HFFc6 (cell line): ENCODE measurements at regions not wholly inside any gene's neighbourhood (a gene's known extent, or its start where the extent isn't known, plus 50 kb on each side); places are given as distances from the start of the nearest gene placed in this dataset.

Source experiments
- DNase-seq: peaks from one replicate; pipeline ENCODE4 v3.0.0-alpha.2; 2018
- H3K27ac Mint-ChIP-seq: 2 replicates; pipeline ENCODE4 v1.8.0; 2020; ENCODE audit warnings: mild to moderate bottlenecking, mixed read lengths
- H3K27me3 Mint-ChIP-seq: 2 replicates; pipeline ENCODE4 v1.8.0; 2021; ENCODE audit warnings: mild to moderate bottlenecking, moderate library complexity, mixed read lengths; ENCODE audit not compliant: insufficient read depth
- H3K36me3 Mint-ChIP-seq: 2 replicates; pipeline ENCODE4 v1.8.0; 2021; ENCODE audit warnings: low read depth, mixed read lengths
- H3K4me1 Mint-ChIP-seq: 2 replicates; pipeline ENCODE4 v1.8.0; 2020; ENCODE audit warnings: low read depth, mixed read lengths
- H3K4me3 Mint-ChIP-seq: 2 replicates; pipeline ENCODE4 v1.8.0; 2020; ENCODE audit warnings: mild to moderate bottlenecking, moderate library complexity, mixed read lengths
- H3K9me3 Mint-ChIP-seq: 2 replicates; pipeline ENCODE4 v1.8.0; 2020; ENCODE audit warnings: mild to moderate bottlenecking, mixed read lengths
- TF ChIP-seq, protein P1 (sequence below): fragments of 200-600 bp; sonication (generic); IDR thresholded peaks from 2 replicates; pipeline ENCODE4 v1.5.0; 2021; ENCODE audit warnings: antibody characterized with exemption, mild to moderate bottlenecking

DNA sequence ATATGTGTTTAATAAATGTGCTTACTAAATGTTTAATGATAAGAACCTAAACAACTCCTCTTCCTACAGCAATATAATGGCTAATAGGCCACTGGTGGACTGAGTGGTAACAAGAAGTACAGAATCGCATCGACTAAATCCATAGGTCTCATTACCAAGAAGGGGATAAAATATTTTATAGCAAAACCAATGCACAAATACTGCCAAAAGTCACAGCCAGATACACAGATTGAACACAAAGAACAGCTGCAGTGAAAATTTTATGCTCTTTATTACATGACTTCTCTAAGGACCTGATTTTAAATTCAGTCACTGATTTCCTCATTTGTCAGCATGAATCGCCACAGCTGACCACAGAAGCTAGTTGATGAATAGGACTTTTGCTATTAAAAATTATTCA lies 285.4 kb downstream of the DHX15 start:
- no peak for DNase-seq
- H3K4me3 Mint-ChIP-seq = no peak overlapping the region
- no peak overlapping the region for H3K27ac Mint-ChIP-seq
- H3K36me3 Mint-ChIP-seq = no peaks in the 10 kb centered on the region
- H3K9me3 Mint-ChIP-seq = no peaks in the 10 kb centered on the region; the same call in 1 of the 2 replicates
- no peaks in the 10 kb centered on the region for H3K27me3 Mint-ChIP-seq
- TF ChIP-seq, protein P1, sequence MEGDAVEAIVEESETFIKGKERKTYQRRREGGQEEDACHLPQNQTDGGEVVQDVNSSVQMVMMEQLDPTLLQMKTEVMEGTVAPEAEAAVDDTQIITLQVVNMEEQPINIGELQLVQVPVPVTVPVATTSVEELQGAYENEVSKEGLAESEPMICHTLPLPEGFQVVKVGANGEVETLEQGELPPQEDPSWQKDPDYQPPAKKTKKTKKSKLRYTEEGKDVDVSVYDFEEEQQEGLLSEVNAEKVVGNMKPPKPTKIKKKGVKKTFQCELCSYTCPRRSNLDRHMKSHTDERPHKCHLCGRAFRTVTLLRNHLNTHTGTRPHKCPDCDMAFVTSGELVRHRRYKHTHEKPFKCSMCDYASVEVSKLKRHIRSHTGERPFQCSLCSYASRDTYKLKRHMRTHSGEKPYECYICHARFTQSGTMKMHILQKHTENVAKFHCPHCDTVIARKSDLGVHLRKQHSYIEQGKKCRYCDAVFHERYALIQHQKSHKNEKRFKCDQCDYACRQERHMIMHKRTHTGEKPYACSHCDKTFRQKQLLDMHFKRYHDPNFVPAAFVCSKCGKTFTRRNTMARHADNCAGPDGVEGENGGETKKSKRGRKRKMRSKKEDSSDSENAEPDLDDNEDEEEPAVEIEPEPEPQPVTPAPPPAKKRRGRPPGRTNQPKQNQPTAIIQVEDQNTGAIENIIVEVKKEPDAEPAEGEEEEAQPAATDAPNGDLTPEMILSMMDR = no peak
- H3K4me1 Mint-ChIP-seq = no peaks in the 10 kb centered on the region

DNA sequence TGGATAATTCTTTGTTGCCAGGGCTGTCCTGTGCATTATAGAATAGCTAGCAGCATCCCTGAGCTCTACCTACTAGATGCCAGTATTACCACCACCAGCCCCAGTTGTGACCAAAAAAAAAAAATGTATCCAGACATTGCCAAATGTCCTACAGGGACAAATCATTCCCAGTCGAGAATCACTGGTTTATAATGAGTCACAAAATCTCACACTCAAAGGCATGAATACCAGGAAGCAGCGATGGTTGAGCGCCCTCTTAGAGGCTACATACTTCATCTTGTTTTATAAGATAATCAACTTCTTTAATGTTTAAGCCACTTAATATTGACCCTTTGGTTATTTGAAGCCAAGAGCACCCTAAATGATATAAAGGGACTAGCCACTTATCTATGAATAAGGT lies 297.3 kb downstream of the DHX15 start:
- no peak overlapping the region for H3K27ac Mint-ChIP-seq
- no peaks in the 10 kb centered on the region for H3K4me1 Mint-ChIP-seq
- H3K4me3 Mint-ChIP-seq = no peak overlapping the region
- DNase-seq = no peak
- TF ChIP-seq, protein P1 = no peak
- peaks cover 26% of the 10 kb centered on the region for H3K9me3 Mint-ChIP-seq
- no peaks in the 10 kb centered on the region for H3K27me3 Mint-ChIP-seq
- no peaks in the 10 kb centered on the region for H3K36me3 Mint-ChIP-seq

DNA sequence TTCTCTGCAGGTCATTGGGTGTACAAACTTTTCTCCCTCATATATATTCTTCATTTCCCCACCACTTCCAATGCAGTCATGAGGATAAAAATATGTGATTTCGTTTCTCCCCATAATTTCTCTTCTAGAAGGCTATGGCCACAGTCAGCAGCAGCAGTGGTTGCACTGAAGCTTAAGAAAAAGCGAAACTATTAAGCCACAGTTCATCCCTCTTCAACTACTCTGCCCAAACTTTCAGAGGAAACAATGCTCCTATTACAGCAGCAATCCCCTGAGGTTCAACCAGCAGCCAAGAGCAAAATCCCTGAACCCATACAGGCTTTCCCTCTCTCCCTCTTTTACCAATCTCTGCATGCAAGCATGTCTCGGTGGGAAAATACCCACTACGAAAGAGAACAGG lies 298.6 kb downstream of the DHX15 start:
- H3K36me3 Mint-ChIP-seq = no peaks in the 10 kb centered on the region
- H3K4me1 Mint-ChIP-seq = no peaks in the 10 kb centered on the region
- peaks cover 34% of the 10 kb centered on the region for H3K9me3 Mint-ChIP-seq
- no peak for DNase-seq
- TF ChIP-seq, protein P1 = no peak
- no peak overlapping the region for H3K27ac Mint-ChIP-seq
- H3K27me3 Mint-ChIP-seq = no peaks in the 10 kb centered on the region
- H3K4me3 Mint-ChIP-seq = no peak overlapping the region

DNA sequence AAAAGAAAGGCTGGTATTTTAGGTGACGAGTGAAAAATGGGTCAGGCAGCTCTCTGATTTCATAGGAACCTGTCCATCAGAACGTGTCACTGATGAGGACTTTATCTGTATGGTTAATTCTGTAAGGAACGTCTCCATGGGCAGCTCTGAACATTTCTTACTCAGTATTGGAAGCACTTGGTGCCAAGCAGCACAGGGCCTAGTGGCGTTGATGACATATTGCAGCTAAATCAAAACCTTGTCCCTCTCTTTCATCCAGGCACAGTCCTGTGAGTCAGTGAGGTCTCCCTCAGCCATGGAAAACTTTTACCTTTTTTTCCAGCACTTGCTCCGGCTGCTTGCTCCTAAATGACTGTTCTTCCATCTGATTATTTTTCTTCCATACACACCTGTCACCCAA lies 301.9 kb downstream of the DHX15 start:
- H3K36me3 Mint-ChIP-seq = no peaks in the 10 kb centered on the region
- H3K27ac Mint-ChIP-seq = no peak overlapping the region
- H3K27me3 Mint-ChIP-seq = no peaks in the 10 kb centered on the region; the same call in none of the 2 replicates
- peaks cover 36% of the 10 kb centered on the region for H3K9me3 Mint-ChIP-seq
- H3K4me3 Mint-ChIP-seq = no peak overlapping the region
- no peaks in the 10 kb centered on the region for H3K4me1 Mint-ChIP-seq
- TF ChIP-seq, protein P1 = no peak
- no peak for DNase-seq

DNA sequence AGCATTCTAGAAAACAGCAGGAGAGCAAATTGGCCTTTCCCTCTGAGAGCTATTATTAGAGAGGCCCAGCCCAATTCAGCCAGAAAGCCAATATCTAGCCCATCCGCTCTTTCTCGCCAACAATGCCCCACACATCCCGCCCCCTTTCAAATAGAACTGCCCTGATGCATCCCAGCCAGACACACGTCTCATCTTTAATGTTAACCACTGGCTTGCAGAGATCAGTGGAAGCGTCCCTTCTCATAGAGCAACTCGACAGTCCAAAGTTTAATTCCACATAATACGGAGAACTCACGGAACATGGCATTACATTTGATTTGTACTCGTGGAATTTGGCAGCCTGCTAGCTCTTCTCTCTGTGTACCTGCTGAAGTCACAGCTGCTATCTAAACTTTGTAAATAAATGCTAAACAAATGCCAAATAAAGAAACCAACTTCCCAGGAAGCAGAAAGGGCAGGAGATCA lies 304.4 kb downstream of the DHX15 start:
- no peak overlapping the region for H3K4me3 Mint-ChIP-seq
- no peak for DNase-seq
- H3K27ac Mint-ChIP-seq = no peak overlapping the region
- H3K36me3 Mint-ChIP-seq = no peaks in the 10 kb centered on the region
- peaks cover 29% of the 10 kb centered on the region for H3K9me3 Mint-ChIP-seq
- no peaks in the 10 kb centered on the region; the same call in none of the 2 replicates for H3K27me3 Mint-ChIP-seq
- no peaks in the 10 kb centered on the region for H3K4me1 Mint-ChIP-seq
- TF ChIP-seq, protein P1 = no peak

DNA sequence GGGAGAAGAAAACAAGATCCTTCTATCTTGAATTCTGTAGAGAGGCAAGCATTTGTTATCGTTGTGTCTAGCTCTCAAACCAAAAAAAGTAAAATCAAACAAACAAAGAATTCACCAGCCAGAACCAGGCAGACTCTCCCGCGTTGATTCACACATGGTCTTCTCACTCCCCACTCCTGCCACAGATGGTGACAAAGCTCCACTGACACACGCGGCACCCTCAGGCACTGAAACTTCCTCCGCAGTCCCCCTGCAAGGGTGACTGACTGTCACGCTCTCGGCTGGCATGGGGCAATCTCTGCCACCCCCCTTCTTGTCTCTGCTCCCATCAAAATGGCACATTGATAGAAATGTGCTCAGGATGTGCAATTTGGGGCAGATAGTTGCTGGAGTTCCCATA lies 304.9 kb downstream of the DHX15 start:
- peaks cover 29% of the 10 kb centered on the region for H3K9me3 Mint-ChIP-seq
- no peak overlapping the region for H3K27ac Mint-ChIP-seq
- no peaks in the 10 kb centered on the region for H3K36me3 Mint-ChIP-seq
- no peak for DNase-seq
- no peak overlapping the region for H3K4me3 Mint-ChIP-seq
- no peaks in the 10 kb centered on the region for H3K4me1 Mint-ChIP-seq
- TF ChIP-seq, protein P1 = no peak
- H3K27me3 Mint-ChIP-seq = no peaks in the 10 kb centered on the region; the same call in none of the 2 replicates
